ENCODE measurements at regions not wholly inside any gene's neighbourhood (a gene's known extent, or its start where the extent isn't known, plus 50 kb on each side); places are given as distances from the start of the nearest gene placed in this dataset.

GRCh38 chr15:95874637-95875036, 455.9 kb upstream of the NR2F2 start:
- H3K27ac ChIP-seq = no peak overlapping the region

GRCh38 chr15:95875121-95875643, 455.3 kb upstream of the NR2F2 start:
- TF ChIP-seq CTCF (IDR thresholded peaks at IDR 0.05) = no peak
- no peaks in the 10 kb centered on the region for H3K4me1 ChIP-seq

More at GRCh38 chr15:95874637-95875036, 455.9 kb upstream of the NR2F2 start:
- TF ChIP-seq CTCF (IDR thresholded peaks at IDR 0.05) = no peak
- intact Hi-C loops (cut with DNase I) = no loop called here
- Histone ChIP-seq H3K27me3 (ENCODE audit: low read depth) (no peaks in the 10 kb centered on the region), H3K4me1 (no peaks in the 10 kb centered on the region), H3K9me3 (no peaks in the 10 kb centered on the region), H3K36me3 (no peaks in the 10 kb centered on the region), H3K4me3 (no peak overlapping the region)
- DNase-seq (no peak), ATAC-seq (no peak)

GRCh38 chr15:95880031-95880570, 450.4 kb upstream of the NR2F2 start:
- ATAC-seq (no peak), DNase-seq (no peak)
- Histone ChIP-seq H3K27ac (peak overlapping the region; percentile 37), H3K36me3 (no peaks in the 10 kb centered on the region), H3K4me1 (no peaks in the 10 kb centered on the region), H3K27me3 (ENCODE audit: low read depth) (no peaks in the 10 kb centered on the region), H3K9me3 (no peaks in the 10 kb centered on the region), H3K4me3 (no peak overlapping the region)
- intact Hi-C loops (cut with DNase I) = no loop called here
- TF ChIP-seq CTCF (IDR thresholded peaks at IDR 0.05) = no peak

More at GRCh38 chr15:95875121-95875643, 455.3 kb upstream of the NR2F2 start:
- no peak for DNase-seq
- no peak overlapping the region for H3K4me3 ChIP-seq
- intact Hi-C loops (cut with DNase I) = no loop called here
- no peak overlapping the region for H3K27ac ChIP-seq
- H3K9me3 ChIP-seq = no peaks in the 10 kb centered on the region
- H3K27me3 ChIP-seq (ENCODE audit: low read depth) = no peaks in the 10 kb centered on the region
- no peaks in the 10 kb centered on the region for H3K36me3 ChIP-seq
- ATAC-seq = peak in 1 of 2 donors; percentile 65

- no peak for TF ChIP-seq CTCF (IDR thresholded peaks at IDR 0.05)
- H3K36me3 ChIP-seq = no peaks in the 10 kb centered on the region
- no peak overlapping the region for H3K27ac ChIP-seq
- no peak for ATAC-seq
- no peaks in the 10 kb centered on the region for H3K9me3 ChIP-seq
- no peaks in the 10 kb centered on the region for H3K27me3 ChIP-seq (ENCODE audit: low read depth)
- no peak overlapping the region for H3K4me3 ChIP-seq
- intact Hi-C loops (cut with DNase I) = no loop called here
- no peaks in the 10 kb centered on the region for H3K4me1 ChIP-seq
- no peak for DNase-seq
Observed at GRCh38 chr15:95880630-95881029, 449.9 kb upstream of the NR2F2 start.

- Histone ChIP-seq H3K27me3 (ENCODE audit: low read depth) (no peaks in the 10 kb centered on the region), H3K27ac (no peak overlapping the region), H3K4me3 (no peak overlapping the region), H3K36me3 (no peaks in the 10 kb centered on the region), H3K4me1 (no peaks in the 10 kb centered on the region), H3K9me3 (no peaks in the 10 kb centered on the region)
- intact Hi-C loops (cut with DNase I) = no loop called here
- DNase-seq = no peak
- no peak for ATAC-seq
- TF ChIP-seq CTCF (IDR thresholded peaks at IDR 0.05) = no peak
Observed at GRCh38 chr15:95883064-95883463, 447.4 kb upstream of the NR2F2 start.

Measured in lower lobe of right lung (tissue), 2 donors.